A549 (cell line): ENCODE measurements at regions not wholly inside any gene's neighbourhood (a gene's known extent, or its start where the extent isn't known, plus 50 kb on each side); places are given as distances from the start of the nearest gene placed in this dataset.
"Not testable (repeated sequence)": the region's sequence is repeated elsewhere in the genome, so short reads cannot be mapped to it uniquely, and the experiment has no call there.

Experiments
- CHD2 ChIP-seq: fragments of 150-350 bp; IDR thresholded peaks from 2 replicates; pipeline ENCODE4 v1.6.1; 2014; ENCODE audit warnings: low read length; ENCODE audit not compliant: partially characterized antibody
- ZFP36 ChIP-seq: fragments of 450-650 bp; IDR thresholded peaks from 2 replicates; pipeline ENCODE4 v1.6.1; 2014; ENCODE audit warnings: borderline replicate concordance; ENCODE audit not compliant: partially characterized antibody
- TF ChIP-seq, protein P1 (sequence below): fragments of >200 bp; sonication (Bioruptor Twin); formaldehyde crosslinking; IDR thresholded peaks from 3 replicates; pipeline ENCODE4 v1.5.1; 2016

DNA sequence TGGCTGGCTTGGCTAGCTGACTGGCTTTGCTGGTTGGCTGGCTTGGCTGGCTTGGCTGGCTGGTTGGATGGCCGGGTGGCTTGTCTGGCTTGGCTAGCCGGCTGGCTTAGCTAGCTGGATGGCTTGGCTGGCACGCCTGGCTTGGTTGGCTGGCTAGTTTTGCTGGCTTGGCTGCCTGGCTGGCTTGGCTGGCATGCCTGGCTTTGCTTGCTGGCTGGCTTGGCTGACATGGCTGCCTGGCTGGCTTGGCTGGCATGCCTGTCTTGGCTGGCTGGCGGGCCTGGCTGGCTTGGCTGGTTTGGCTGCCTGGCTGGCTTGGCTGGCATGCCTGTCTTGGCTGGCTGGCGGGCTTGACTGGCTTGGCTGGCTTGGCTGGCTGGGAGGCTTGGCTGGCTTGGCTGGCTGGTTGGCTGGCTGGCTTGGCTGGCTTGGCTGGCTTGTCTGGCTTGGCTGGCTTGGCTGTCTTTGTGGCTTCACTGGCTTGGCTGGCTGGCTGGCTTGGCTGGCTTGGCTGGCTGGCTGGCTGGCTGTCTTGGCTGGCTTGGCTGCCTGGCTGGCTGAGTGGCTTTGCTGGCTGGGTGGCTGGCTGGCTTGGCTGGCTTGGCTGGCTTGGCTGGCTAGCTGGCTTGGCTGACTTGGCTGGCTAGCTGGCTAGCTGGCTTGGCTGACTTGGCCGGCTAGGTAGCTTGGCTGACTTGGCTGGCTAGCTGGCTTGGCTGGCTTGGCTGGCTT is 2808.9 kb downstream of the RPIA start:
- not testable (repeated sequence) for TF ChIP-seq CHD2, ZFP36
- TF ChIP-seq, protein P1, sequence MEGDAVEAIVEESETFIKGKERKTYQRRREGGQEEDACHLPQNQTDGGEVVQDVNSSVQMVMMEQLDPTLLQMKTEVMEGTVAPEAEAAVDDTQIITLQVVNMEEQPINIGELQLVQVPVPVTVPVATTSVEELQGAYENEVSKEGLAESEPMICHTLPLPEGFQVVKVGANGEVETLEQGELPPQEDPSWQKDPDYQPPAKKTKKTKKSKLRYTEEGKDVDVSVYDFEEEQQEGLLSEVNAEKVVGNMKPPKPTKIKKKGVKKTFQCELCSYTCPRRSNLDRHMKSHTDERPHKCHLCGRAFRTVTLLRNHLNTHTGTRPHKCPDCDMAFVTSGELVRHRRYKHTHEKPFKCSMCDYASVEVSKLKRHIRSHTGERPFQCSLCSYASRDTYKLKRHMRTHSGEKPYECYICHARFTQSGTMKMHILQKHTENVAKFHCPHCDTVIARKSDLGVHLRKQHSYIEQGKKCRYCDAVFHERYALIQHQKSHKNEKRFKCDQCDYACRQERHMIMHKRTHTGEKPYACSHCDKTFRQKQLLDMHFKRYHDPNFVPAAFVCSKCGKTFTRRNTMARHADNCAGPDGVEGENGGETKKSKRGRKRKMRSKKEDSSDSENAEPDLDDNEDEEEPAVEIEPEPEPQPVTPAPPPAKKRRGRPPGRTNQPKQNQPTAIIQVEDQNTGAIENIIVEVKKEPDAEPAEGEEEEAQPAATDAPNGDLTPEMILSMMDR, result not testable (repeated sequence)
